ENCODE measurements at regions not wholly inside any gene's neighbourhood (a gene's known extent, or its start where the extent isn't known, plus 50 kb on each side); places are given as distances from the start of the nearest gene placed in this dataset.

- no peak for ATAC-seq
- intact Hi-C loops (cut with micrococcal nuclease): no loop called here
- no peak for DNase-seq
Observed at GRCh38 chr4:12211636-12212035, 782.9 kb upstream of the HS3ST1 start.

- no peak for DNase-seq
- intact Hi-C loops (cut with micrococcal nuclease): no loop called here
- ATAC-seq: no peak
Observed at GRCh38 chr4:12207396-12207795, 778.7 kb upstream of the HS3ST1 start.

- no peak for DNase-seq
- intact Hi-C loops (cut with micrococcal nuclease): no loop called here
- ATAC-seq: no peak
Observed at GRCh38 chr4:12206091-12206490, 777.4 kb upstream of the HS3ST1 start.

DNA sequence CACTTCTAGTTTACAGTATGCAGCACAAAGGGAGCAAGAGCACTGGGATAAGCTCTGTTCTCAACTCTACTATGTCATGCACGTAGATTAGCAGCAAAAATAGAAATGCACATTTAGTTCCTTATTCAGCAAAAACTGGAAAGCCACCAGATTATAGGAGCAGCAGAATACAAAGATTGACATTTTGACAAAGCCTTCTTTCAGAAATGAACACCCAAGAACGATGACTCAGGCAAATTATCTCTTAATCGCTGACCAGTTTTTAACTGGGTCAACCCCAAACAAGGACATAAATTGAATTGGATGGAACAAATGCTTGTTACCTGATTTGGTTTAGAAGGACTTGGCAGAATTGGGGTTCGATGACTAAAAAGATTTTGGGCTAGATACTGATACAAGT, 775.3 kb upstream of the HS3ST1 start:
- ATAC-seq: no peak
- intact Hi-C loops (cut with micrococcal nuclease): no loop called here

GRCh38 chr4:12200226-12200625, 771.5 kb upstream of the HS3ST1 start:
- intact Hi-C loops (cut with micrococcal nuclease): no loop called here
- DNase-seq (no peak), ATAC-seq (no peak)

More for the DNA sequence above, 775.3 kb upstream of the HS3ST1 start:
- no peak for DNase-seq

GRCh38 chr4:12186526-12186925, 757.8 kb upstream of the HS3ST1 start:
- DNase-seq: no peak
- ATAC-seq: no peak
- intact Hi-C loops (cut with micrococcal nuclease): no loop called here

DNA sequence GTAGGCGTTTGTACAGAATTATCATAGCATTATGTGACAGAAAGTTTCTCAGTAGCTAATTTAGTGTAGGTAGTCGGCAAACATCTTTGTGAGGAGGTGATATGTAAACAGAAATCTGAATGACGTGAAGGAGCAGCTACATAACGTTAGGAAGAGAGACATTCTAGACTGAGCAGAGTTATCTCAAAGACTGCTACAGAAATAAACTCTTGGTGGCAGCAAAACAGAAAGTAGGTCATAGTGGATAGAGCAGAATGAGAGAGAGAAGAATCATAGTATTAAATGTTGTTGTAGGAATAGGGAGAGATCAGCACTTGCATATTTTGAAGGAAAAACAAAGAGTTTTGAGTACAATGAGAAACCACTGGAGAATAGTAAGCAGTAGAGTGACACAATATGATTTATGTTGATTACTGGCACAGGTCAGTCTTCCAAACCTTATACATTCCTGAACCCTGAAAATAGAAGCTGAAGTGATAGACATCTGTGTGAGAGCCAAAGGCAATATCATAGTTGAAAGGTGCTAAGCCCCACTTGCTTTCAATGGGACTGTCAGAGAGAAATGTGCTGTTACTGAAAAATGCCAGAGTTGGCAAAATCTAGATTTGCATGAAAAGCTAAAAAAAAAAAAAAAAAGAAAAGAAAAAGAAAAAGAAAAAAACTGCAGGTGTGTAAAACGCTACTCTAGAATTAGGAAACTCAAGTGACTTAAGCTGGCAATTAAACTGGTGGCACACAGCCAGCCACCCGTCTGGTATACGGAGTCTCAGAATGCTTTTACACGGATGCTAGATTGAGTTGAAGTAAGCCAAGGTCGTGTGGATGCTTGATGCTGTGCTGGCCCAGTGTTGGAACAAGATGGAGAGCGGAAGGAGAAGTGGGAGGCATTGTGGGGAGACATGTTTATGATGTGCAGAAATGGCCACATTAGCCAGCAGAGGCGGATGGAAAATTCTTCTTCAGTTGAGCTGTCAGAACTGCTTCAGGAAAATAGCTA, 750.2 kb upstream of the HS3ST1 start:
- intact Hi-C loops (cut with micrococcal nuclease): no loop called here
- ATAC-seq: peak; percentile 83
- peak; percentile 42 for DNase-seq

DNA sequence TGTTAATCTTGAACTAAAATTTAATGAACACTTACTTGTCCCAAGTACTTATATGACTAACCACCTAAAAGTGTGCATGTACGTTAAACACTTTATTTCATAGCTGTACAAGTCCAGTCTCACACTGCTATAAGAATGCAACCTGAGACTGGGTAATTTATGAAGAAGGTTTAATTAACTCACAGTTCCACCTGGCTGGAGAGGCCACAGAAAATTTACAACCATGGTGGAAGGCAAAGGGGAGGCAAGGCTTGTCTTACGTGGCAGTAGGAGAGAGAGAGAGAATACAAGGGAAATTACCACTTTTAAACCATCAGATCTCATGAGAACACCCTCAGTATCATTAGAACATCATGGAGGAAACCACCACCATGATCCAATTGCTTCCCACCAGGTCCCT, 748.7 kb upstream of the HS3ST1 start:
- ATAC-seq (no peak), DNase-seq (no peak)
- intact Hi-C loops (cut with micrococcal nuclease): no loop called here

DNA sequence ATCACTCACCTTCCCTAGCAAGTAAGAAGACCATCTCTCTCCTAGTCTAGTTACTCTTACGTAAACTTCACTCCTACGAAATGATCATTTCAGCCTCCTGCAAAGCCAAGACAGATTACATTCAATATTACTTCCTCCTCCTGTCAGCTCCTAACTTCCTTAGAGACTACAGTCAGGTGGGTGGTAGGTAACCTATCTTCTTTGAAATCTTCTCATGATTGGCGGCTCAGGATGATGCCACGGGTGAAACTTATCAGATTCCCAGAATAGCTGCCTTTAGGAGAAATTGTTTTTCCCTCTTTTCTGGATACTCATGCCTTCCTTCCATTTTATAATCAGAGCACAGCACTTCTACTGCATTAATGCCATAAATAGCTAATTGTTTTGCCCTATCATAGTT, 744.8 kb upstream of the HS3ST1 start:
- intact Hi-C loops (cut with micrococcal nuclease): no loop called here
- DNase-seq: no peak
- no peak for ATAC-seq

GRCh38 chr4:12172198-12172973, 743.7 kb upstream of the HS3ST1 start:
- peak; percentile 95 for ATAC-seq
- intact Hi-C loops (cut with micrococcal nuclease): no loop called here

DNA sequence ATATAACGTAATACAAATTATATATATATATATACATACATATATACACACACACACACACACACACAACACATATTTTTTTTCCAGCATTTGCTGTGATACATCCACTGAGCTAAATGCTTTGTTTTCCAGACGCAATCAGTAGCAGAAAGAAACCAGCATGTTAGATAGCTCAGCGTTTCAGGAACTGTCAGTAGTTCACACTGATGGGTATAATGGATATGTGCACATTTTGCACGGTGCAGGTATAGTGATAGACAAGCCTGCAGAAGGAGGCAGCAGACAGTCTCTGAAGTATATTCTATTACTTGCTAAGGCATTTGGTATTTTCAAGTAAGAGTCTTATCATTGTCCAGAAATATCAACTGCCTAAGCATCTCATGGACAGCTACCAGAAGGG, 741.6 kb upstream of the HS3ST1 start:
- intact Hi-C loops (cut with micrococcal nuclease): no loop called here
- DNase-seq (no peak), ATAC-seq (peak; percentile 8)

More at GRCh38 chr4:12172198-12172973, 743.7 kb upstream of the HS3ST1 start:
- no peak for DNase-seq

DNA sequence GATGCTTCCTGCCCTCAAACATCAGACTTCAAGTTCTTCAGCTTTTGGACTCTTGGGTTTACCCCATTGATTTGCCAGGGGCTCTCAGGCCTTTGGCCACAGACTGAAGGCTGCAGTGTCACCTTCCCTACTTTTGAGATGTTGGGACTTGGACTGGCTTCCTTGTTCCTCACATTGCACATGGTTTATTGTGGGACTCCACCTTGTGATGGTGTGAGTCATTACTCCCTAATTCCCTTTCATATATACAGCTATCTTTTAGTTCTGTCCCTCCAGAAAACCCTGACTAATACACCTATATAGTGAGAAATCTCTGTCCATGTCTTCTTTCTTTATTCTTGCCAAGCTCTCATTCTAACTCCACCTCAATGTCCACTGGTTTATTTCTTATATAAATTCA, 736.9 kb upstream of the HS3ST1 start:
- DNase-seq (no peak), ATAC-seq (no peak)
- intact Hi-C loops (cut with micrococcal nuclease): no loop called here

- intact Hi-C loops (cut with micrococcal nuclease): no loop called here
- ATAC-seq: no peak
- no peak for DNase-seq
Observed at GRCh38 chr4:12146339-12146738, 717.6 kb upstream of the HS3ST1 start.

GRCh38 chr4:12145768-12146167, 717.1 kb upstream of the HS3ST1 start:
- intact Hi-C loops (cut with micrococcal nuclease): no loop called here
- DNase-seq: no peak
- ATAC-seq: no peak

GRCh38 chr4:12145106-12145505, 716.4 kb upstream of the HS3ST1 start:
- ATAC-seq: no peak
- intact Hi-C loops (cut with micrococcal nuclease): no loop called here
- DNase-seq: no peak

DNA sequence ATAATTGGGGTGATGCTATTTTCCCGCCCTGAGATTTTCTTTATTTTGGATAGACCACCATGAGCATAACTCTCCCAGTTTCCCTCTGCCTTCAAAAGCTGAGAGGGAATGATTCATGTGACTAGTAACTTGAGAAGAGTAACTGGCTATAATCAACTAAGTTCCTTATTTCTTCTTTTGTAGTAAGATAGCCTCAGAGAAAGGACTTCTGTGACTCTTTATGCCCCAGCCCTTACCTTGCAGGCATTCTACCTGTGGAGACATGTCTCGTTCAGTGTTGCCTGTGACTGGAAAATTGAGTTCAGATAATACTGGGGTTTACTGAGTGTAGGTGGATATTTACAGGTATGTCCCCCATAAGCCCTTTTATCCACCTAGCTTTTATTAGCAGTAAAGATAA, 715.4 kb upstream of the HS3ST1 start:
- DNase-seq: no peak
- ATAC-seq: no peak
- intact Hi-C loops (cut with micrococcal nuclease): no loop called here

- intact Hi-C loops (cut with micrococcal nuclease): no loop called here
- no peak for ATAC-seq
- DNase-seq: no peak
Observed at GRCh38 chr4:12140864-12141263, 712.2 kb upstream of the HS3ST1 start.

- DNase-seq (no peak), ATAC-seq (no peak)
- intact Hi-C loops (cut with micrococcal nuclease): no loop called here
Observed at GRCh38 chr4:12139296-12139695, 710.6 kb upstream of the HS3ST1 start.

- no peak for DNase-seq
- intact Hi-C loops (cut with micrococcal nuclease): no loop called here
- ATAC-seq: no peak
Observed at GRCh38 chr4:12138488-12138887, 709.8 kb upstream of the HS3ST1 start.

- ATAC-seq (no peak), DNase-seq (no peak)
- intact Hi-C loops (cut with micrococcal nuclease): no loop called here
Observed at GRCh38 chr4:12137575-12137974, 708.9 kb upstream of the HS3ST1 start.
